ENCODE measurements at regions not wholly inside any gene's neighbourhood (a gene's known extent, or its start where the extent isn't known, plus 50 kb on each side); places are given as distances from the start of the nearest gene placed in this dataset.

- TF ChIP-seq, protein P1, sequence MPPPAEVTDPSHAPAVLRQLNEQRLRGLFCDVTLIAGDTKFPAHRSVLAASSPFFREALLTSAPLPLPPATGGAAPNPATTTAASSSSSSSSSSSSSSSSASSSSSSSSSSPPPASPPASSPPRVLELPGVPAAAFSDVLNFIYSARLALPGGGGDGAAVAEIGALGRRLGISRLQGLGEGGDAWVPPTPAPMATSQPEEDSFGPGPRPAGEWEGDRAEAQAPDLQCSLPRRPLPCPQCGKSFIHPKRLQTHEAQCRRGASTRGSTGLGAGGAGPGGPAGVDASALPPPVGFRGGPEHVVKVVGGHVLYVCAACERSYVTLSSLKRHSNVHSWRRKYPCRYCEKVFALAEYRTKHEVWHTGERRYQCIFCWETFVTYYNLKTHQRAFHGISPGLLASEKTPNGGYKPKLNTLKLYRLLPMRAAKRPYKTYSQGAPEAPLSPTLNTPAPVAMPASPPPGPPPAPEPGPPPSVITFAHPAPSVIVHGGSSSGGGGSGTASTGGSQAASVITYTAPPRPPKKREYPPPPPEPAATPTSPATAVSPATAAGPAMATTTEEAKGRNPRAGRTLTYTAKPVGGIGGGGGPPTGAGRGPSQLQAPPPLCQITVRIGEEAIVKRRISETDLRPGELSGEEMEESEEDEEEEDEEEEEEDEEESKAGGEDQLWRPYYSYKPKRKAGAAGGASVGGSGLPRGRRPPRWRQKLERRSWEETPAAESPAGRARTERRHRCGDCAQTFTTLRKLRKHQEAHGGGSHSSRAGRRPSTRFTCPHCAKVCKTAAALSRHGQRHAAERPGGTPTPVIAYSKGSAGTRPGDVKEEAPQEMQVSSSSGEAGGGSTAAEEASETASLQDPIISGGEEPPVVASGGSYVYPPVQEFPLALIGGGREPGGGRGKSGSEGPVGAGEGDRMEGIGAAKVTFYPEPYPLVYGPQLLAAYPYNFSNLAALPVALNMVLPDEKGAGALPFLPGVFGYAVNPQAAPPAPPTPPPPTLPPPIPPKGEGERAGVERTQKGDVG (CRISPR knock-in tag; IDR thresholded peaks at IDR 0.05), result no peak
- TF ChIP-seq USF1 (IDR thresholded peaks at IDR 0.05; ENCODE audit: borderline replicate concordance, extremely low read length, insufficient read depth, low read depth, low read length) (no peak), PRDM15 (CRISPR knock-in tag; IDR thresholded peaks at IDR 0.05) (no peak), TCF7 (IDR thresholded peaks at IDR 0.05; ENCODE audit: borderline replicate concordance) (no peak)
- TF ChIP-seq, protein P2, sequence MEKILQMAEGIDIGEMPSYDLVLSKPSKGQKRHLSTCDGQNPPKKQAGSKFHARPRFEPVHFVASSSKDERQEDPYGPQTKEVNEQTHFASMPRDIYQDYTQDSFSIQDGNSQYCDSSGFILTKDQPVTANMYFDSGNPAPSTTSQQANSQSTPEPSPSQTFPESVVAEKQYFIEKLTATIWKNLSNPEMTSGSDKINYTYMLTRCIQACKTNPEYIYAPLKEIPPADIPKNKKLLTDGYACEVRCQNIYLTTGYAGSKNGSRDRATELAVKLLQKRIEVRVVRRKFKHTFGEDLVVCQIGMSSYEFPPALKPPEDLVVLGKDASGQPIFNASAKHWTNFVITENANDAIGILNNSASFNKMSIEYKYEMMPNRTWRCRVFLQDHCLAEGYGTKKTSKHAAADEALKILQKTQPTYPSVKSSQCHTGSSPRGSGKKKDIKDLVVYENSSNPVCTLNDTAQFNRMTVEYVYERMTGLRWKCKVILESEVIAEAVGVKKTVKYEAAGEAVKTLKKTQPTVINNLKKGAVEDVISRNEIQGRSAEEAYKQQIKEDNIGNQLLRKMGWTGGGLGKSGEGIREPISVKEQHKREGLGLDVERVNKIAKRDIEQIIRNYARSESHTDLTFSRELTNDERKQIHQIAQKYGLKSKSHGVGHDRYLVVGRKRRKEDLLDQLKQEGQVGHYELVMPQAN (conservative IDR thresholded peaks at IDR 0.05), result no peak
These were observed 59.0 kb upstream of the NMUR2 start (continued) for GRCh38 chr5:152464048-152464447.
